GM18505 (cell line): ENCODE measurements at regions not wholly inside any gene's neighbourhood (a gene's known extent, or its start where the extent isn't known, plus 50 kb on each side); places are given as distances from the start of the nearest gene placed in this dataset.
"Not testable (repeated sequence)": the region's sequence is repeated elsewhere in the genome, so short reads cannot be mapped to it uniquely, and the experiment has no call there.

ENCODE experiments used
- ATAC-seq: cut with Tn5 transposase; IDR thresholded peaks from one replicate; pipeline ENCODE4 v1.9.1; 2021; ENCODE audit not compliant: unreplicated experiment
- POLR2A ChIP-seq: IDR thresholded peaks from 4 replicates; pipeline ENCODE4 v1.6.1; 2011; ENCODE audit warnings: borderline replicate concordance; ENCODE audit not compliant: insufficient read depth, insufficient read length; ENCODE audit errors: extremely low read depth

DNA sequence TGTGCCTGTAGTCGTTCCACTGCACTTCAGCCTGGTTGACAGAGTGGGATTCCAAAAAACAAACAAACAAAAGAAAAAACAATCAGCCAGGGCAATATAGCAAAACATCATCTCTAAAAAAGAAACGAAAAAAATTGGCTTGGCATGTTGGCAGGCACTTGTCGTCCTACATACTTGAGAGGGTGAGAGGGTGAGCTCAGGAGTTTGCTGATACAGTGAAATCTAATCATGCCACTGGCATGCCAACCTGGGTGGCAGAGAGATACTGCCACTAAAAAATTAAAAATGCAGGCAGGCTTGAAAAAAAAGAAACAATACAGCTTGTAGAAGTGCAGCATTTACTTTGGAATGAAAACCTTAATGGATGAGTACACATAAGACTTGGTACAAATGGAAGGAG is 282.9 kb upstream of the RGPD4 start:
- TF ChIP-seq POLR2A: no peak
- ATAC-seq: no peak

DNA sequence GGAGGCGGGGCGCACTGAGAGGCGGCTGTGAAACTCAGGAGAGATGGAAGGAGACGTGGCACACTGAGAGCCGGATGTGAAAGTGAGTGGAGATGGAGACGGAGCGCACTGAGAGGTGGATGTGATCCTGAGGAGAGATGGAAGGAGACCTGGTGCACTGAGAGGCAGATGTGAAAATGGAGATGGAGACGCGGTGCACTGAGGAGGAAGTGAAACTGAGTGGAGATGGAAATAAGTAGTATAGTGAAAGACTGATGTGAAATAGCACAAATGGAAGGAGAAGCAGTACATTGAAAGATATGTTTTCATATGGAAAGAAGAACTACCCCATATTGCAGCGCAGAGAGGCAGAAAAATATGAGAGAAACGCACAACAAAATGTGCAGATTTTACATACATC is 281.6 kb upstream of the RGPD4 start:
- ATAC-seq: no peak
- no peak for TF ChIP-seq POLR2A

DNA sequence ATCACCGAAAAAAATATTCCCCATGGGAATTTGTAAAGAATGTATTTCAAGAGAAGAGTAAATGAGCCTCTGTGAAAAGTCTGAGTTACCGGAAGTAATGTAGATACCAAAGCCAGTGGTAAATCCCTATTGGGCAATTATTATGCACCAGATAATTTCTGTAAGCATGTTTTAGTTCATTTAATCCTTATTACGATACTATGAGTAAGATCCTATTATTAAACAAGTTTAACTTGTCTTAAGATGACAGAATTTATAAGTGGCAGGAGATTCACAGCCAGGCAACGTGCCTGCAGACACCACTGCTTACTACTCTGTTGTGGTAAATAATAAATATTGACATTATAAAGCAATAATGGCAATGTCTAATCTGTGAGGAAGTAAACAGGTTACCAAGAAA is 280.8 kb upstream of the RGPD4 start:
- TF ChIP-seq POLR2A: no peak
- ATAC-seq: no peak

DNA sequence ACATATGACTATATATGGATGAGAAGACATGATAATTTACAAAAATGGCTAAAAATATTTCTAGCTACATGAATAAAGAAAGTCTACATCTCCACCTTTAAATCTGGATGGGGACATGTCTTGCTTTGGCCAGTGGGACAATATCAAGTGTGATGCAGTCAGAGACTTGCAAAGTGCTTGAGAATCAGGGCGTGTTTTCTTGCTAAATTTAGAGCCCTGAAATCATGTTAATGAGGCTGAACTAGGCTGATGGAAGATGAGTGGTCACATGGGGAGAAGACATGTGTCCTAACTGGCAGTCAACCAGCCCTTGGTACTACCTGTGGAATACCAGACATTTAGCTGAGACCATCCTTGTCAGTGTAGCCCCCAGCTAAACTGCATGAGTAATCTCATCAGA is 278.5 kb upstream of the RGPD4 start:
- no peak for TF ChIP-seq POLR2A
- no peak for ATAC-seq

DNA sequence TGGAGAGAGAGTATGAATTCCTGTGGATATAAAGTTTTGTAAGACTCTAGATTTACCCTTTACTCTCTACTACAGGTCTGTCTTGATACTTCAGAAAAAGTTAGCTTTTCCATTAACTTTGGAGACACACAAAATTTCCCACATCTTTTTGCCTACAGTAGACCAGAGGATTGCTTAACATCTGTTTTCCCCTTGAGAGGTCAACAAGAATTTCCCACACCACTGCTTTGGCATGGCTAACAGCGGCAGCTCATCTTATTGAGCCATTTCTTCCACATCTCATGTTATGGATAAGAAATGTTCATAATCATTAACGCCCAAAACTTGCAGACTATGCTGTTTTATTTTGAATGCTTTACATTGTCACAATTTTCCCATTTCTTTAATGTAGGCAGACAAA is 273.6 kb upstream of the RGPD4 start:
- TF ChIP-seq POLR2A: no peak
- ATAC-seq: no peak

DNA sequence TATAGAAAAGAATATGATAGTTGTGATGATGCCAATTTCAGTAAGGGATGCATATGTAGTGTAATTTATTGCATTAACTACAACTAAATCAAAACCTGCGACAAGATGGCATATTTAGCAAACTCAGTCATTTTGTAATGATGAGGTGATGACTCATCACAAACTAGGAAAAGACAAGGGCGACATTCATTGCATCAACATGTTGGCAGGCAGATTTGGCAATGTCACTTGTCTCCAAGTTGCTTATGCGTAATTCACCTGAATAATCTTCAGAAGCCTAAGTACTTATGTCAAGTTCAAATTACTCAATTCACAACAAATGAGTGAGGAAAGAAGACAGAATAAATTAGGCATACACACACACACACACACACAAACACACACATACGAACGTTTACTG is 273.2 kb upstream of the RGPD4 start:
- ATAC-seq: no peak
- TF ChIP-seq POLR2A: no peak

DNA sequence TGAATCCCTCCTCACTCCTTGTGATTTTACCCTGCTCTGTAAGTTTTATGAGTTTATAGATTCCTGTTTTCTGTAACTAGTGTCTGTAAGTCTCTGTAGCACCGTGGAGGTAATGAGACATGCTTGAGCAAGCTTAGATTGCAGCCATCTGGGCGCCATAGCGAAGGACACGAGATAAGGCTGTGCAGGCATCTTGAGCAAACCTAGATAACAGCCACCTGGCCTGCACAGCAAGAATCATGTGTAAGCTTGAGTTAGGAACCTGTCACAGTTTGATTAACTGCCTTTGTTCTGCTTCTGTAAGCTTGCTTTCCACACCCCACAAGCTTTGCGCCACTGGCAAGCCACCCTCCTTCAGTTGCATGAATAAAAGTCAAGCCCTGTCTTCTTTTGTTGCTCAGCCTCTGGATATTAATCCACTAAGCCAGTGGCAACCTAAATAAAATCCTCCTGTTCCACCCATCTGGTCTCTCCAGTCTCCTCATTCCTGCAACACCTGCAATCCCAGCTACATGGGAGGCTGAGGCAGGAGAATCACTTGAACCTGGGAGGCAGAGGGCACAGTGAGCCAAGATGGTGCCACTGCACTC is 270.6 kb upstream of the RGPD4 start:
- no peak for ATAC-seq
- no peak for TF ChIP-seq POLR2A

DNA sequence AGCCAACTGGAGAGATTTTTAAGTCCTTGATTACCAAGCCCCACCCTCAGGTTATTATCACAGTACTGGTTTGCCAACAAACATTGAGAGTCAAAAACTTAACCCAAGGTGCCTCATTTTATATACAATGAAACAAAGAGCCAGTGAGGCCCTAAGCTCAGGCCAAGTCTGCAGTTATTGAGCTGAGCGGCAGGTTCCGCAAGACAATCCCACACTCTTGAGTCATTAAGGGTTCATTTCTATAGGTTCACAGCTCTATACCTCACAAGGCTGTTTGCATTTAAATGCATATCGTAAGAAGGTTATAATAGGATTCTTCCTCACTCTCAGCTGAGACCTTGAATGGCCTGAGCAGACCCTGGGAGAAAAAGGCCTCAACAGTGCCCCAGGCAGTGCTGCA is 268.4 kb upstream of the RGPD4 start:
- no peak for TF ChIP-seq POLR2A
- ATAC-seq: no peak

DNA sequence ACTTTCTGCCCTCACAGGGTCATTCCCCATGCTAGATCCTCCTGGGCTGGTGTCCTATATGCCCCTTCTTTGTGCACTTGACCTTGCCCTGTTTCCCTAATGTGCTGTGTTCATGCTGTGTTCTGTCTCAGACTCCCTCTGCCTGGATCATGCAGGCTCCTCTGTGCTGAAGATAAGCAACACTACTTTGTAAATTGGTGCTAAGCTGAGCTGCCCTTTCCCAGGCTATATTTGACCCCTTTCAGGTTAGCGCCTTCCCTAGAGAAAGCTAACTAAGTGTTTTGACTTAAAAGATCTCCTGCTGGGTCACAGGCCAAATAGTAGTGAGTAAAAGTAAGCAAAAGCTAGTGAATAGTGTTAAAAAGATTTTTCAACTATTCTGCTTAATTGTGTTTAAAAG is 257.2 kb upstream of the RGPD4 start:
- no peak for TF ChIP-seq POLR2A
- no peak for ATAC-seq

DNA sequence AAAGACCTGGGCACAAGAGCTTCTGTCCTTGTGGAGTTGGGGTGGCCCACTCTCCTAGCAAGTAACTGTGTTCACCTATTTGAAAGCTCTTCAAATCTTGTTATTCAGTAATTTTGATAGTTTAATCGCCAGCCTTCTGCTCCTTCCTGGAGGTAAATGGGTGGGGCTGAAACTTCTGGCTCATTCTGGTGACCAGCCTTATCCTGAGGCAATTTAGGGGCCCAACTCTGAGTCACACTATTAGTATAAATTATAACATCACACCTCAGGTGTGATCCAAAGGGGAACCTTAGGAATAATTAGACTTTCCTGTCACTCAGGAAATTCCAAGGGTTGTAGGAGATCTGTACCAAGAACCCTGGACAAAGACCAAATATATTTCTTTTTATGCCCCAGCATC is 255.8 kb upstream of the RGPD4 start:
- ATAC-seq: no peak
- TF ChIP-seq POLR2A: no peak

DNA sequence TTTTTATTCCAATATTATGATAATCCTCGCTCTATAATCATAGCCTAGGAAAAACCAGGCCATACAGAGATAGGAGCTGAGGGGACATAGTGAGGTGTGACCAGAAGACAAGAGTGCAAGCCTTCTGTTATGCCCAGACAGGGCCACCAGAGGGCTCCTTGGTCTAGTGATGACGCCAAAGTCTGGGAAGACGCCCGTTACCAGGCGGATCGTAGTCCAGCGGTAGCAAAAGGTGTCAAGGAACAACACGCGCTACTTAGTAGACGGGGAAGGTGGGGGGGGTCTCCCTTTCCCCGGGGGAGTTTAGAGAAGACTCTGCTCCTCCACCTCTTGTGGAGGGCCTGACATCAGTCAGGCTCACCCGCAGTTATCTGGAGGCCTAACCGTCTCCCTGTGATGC is 253.8 kb upstream of the RGPD4 start:
- ATAC-seq: not testable (repeated sequence)

DNA sequence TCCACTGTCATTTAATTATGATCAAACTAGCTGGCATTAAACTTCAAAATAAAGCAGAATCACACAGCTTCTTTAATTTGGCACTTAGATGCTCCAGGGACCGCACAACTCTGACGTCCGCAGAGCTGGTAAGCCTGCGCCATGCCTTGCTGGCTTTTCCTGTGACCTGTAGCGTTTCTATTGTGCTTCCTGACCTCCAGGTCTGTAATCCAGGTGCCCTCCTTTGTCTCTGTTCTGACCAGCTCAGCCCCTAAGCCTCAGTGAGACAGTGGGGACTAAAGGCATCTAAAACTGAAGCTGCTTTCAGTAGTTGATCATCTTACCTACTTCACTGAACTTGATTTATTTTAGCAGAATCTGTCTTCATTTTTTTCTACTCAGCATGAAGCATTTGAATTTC is 249.7 kb upstream of the RGPD4 start:
- no peak for ATAC-seq
- TF ChIP-seq POLR2A: no peak

DNA sequence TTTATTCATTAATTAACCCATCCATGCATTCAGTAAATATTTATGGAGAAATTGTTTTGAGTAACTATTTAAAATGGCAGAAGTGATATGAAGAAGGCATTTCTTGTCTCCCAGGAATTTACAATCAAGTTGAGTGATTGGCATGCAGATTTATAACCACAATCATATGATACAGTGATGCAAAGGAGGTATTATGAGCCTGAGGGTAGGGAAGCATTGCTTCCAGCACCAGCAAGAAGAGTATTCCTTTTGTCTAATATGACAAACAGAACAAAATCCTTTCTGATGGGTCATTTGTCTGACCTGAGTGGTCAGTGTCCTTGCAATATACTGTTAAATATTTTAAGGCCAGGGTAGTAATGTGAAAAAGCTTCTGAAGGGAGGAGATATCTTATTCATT is 244.2 kb upstream of the RGPD4 start:
- no peak for ATAC-seq
- no peak for TF ChIP-seq POLR2A

DNA sequence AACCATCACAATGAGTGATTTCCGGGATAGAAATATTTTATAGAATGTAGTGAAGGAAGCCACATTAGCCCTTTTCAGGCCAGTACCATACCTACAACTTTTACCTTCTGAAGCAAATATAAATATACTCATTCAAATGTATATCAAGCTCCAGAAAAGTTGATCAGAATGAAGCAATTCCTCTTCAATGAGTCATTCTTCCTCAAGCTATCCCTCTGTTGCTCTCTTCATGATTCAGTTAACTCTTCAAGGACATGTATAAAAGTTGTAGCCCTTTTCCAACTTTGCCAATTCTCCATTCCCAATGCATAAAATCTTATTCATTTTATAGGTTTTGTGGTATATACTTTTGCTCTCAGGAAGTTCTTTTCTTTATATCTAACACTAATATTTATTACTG is 242.1 kb upstream of the RGPD4 start:
- no peak for TF ChIP-seq POLR2A
- ATAC-seq: no peak

DNA sequence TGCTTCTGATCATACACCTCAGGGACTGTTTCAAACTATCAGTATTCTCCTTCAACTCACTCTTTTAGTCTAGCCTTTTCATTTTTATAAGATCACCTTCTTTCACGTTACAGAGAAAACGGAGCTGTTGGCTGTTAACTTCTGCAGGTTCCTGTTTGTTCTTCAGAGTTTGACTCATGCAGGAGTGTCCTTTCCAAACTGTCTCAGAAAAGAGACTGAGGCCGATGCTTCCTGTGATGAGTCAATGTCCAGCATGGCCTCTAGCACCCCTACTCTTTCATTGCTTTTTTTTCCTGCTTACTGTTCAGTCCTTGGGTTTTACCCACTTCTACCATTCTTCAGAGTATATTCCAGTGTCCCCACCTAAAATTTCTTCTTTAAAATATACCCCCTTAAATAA is 240.8 kb upstream of the RGPD4 start:
- TF ChIP-seq POLR2A: no peak
- no peak for ATAC-seq
